Cardiac fibroblast (primary cell): ENCODE measurements at regions not wholly inside any gene's neighbourhood (a gene's known extent, or its start where the extent isn't known, plus 50 kb on each side); places are given as distances from the start of the nearest gene placed in this dataset.

Source experiments
- DNase-seq, 2 donors: peaks; one replicate each; pipeline versions ENCODE4 v3.0.0 to v3.0.0-alpha.2; 2010; ENCODE audit warnings: low read depth in 2 of 2
- H3K4me3 ChIP-seq, 2 donors: replicated peaks in 1 of 2; 1 replicate in 1 of 2; 2 replicates in 1 of 2; pipeline ENCODE4 v1.5.1; 2011; ENCODE audit warnings: low read depth in 2 of 2, low read length in 2 of 2, mild to moderate bottlenecking in 2 of 2, moderate library complexity in 1 of 2
- TF ChIP-seq, protein P1 (sequence below): IDR thresholded peaks from one replicate; pipeline ENCODE4 v1.5.1; 2011; ENCODE audit warnings: low read depth, mild to moderate bottlenecking, low read length, inconsistent platforms

DNA sequence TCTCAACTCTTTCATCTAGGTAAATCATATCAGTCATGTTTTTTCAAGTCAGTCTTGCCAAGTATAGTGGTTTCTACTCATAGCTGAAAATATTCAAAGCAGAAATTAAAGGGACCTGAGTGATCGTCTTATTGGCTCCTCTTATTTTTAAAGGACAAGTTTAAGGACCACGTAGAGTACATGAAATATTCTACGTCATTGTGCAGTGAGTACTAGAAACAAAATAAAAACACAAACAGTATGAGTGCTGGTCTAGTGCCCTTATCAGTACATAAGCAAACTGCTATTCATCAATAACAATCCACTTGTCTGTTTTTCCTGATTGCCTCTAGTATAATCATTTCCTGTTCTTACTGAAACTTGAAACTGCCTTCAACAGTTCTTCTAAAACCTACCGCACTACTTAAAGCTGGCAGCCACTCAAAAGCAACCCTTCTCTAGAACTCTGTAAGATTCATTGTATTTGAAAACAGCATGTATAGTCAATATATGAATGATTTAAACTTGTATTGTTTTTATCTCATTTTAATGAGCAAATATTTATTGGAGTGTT, 853.7 kb downstream of the TAF11L14 start:
- no peak for DNase-seq
- H3K4me3 ChIP-seq, result no peak overlapping the region
- TF ChIP-seq, protein P1, sequence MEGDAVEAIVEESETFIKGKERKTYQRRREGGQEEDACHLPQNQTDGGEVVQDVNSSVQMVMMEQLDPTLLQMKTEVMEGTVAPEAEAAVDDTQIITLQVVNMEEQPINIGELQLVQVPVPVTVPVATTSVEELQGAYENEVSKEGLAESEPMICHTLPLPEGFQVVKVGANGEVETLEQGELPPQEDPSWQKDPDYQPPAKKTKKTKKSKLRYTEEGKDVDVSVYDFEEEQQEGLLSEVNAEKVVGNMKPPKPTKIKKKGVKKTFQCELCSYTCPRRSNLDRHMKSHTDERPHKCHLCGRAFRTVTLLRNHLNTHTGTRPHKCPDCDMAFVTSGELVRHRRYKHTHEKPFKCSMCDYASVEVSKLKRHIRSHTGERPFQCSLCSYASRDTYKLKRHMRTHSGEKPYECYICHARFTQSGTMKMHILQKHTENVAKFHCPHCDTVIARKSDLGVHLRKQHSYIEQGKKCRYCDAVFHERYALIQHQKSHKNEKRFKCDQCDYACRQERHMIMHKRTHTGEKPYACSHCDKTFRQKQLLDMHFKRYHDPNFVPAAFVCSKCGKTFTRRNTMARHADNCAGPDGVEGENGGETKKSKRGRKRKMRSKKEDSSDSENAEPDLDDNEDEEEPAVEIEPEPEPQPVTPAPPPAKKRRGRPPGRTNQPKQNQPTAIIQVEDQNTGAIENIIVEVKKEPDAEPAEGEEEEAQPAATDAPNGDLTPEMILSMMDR, result no peak

DNA sequence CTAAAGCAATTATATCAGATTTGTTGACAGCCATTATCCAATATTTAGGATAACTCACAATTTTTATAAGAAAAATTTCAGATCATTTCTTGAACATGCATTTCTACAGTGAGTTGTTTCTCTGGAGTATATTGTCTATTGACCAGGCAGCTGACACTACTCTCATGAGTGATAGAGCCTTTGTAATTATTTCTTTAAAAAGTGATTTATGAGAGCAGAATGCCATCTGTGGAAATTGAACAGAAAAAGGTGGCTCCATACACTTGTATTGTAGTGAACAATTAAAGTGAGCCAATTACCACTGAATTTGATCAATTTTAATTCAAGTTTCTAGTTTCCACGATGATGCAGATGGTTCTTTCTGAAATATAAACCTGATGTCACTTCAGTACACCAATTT, 855.4 kb downstream of the TAF11L14 start:
- no peak overlapping the region for H3K4me3 ChIP-seq
- TF ChIP-seq, protein P1, result no peak
- no peak for DNase-seq

DNA sequence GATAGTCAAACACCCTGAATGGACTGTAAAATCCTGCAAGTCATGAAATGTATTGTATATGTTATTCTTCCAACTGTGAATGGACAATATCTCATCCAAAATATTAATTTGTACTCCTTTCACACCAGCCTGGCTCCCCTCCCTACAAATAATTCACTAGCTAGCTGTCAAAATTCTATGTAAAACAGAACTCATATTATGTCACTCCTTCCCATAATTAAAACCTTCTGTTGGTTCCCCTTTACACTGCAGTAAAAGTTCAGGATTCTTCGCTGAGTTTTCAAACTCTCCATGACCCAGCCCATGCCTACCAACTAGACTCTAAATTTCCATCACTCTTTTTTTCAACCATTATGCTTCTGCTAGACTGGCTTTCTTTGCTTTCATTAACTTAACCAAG, 857.1 kb downstream of the TAF11L14 start:
- no peak overlapping the region for H3K4me3 ChIP-seq
- no peak for DNase-seq
- TF ChIP-seq, protein P1, result no peak

DNA sequence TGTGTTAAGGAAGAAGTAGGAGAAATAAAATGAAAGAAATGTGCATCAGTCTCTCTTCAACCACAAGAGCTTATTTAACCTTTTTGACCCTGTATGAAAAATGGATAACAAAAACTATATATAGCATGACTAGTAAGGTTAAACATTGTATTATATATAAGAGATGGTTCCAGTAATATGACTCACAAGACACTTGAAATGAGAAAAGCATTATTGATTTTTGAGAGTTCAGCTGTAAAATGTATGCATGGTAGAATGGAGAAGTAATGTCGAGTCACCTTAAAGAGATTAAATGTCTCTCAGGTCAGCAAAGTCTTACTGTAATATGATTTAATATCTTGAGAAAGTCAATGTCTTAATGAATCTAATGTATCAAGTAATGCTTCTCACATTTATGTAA, 860.9 kb downstream of the TAF11L14 start:
- H3K4me3 ChIP-seq, result no peak overlapping the region
- TF ChIP-seq, protein P1, result no peak
- DNase-seq, result no peak

DNA sequence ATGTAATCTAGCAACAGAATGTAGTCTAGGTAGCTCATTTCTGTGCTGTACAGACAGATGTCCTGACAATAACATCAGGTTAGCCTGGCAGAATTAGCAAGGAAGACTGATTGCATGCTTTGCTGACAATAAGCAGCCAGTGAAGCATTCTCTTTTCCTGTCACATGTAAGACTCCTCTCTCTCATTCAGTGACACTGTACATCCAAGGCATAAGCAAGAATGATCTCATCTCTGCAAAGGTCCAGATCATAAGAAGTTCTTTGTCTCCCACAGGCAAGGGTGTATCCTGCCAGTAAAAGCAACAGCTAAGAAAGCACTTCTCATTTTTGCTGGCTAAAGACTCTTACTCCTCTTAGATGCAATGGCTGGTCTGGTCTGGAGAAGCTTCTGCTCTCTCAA, 861.8 kb downstream of the TAF11L14 start:
- no peak for DNase-seq
- H3K4me3 ChIP-seq, result no peak overlapping the region
- TF ChIP-seq, protein P1, result no peak

DNA sequence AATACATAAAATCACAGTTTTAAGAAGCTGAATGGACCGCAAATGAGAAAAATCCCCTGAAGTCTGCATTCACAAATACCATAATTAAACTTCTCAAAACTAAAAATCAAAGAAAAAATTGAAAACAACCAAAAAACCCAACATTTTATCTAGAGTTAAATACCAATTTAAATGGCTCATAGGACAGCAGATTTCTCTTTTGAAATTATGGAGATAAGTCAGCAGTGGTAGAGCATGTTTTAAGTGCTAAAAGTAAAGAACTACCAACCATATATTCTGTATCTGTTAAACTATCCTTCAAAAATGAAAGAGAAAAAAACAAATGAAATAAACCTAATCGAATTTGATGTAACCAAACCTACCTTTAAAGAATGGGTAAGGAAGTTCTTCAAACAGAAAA, 862.8 kb downstream of the TAF11L14 start:
- no peak for DNase-seq
- no peak overlapping the region for H3K4me3 ChIP-seq
- TF ChIP-seq, protein P1, result no peak

DNA sequence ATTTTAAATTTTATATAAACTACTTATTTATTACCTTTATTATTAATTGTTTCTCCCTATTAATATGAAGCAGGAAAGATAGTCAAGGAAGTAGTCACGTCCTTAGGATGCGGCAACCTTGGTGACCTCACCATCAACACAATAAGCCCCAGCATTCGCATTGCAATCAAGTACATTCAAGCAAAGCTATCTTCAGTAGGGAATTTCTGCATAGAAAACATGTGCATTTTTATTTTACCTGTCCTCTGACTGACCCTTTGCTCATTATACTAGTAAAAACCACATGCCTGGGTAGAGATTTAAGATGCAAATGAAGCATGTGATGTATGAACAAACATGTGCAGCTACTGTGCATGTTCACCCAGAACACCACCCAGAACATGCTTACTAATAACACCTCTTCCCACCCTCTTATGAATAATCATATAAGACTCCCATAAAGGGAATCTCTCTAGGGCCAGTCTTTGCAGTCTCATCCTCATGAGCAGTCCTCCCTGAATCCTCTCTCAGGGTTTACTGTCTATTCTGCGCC, 869.6 kb downstream of the TAF11L14 start:
- TF ChIP-seq, protein P1, result no peak
- no peak for DNase-seq
- H3K4me3 ChIP-seq, result no peak overlapping the region
